ENCODE measurements at regions not wholly inside any gene's neighbourhood (a gene's known extent, or its start where the extent isn't known, plus 50 kb on each side); places are given as distances from the start of the nearest gene placed in this dataset.

- TF ChIP-seq, protein P1, sequence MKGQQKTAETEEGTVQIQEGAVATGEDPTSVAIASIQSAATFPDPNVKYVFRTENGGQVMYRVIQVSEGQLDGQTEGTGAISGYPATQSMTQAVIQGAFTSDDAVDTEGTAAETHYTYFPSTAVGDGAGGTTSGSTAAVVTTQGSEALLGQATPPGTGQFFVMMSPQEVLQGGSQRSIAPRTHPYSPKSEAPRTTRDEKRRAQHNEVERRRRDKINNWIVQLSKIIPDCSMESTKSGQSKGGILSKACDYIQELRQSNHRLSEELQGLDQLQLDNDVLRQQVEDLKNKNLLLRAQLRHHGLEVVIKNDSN (CRISPR knock-in tag; IDR thresholded peaks at IDR 0.05) = no peak
- TF ChIP-seq TP53 (CRISPR knock-in tag; IDR thresholded peaks at IDR 0.05) (no peak), FOXJ3 (CRISPR knock-in tag; IDR thresholded peaks at IDR 0.05; ENCODE audit: borderline replicate concordance) (no peak), NR3C1 (CRISPR knock-in tag; conservative IDR thresholded peaks at IDR 0.05; ENCODE audit: low read depth) (no peak), MAX (CRISPR knock-in tag; IDR thresholded peaks at IDR 0.05) (no peak), FOXK1 (CRISPR knock-in tag; IDR thresholded peaks at IDR 0.05) (no peak)
- TF ChIP-seq, protein P2, sequence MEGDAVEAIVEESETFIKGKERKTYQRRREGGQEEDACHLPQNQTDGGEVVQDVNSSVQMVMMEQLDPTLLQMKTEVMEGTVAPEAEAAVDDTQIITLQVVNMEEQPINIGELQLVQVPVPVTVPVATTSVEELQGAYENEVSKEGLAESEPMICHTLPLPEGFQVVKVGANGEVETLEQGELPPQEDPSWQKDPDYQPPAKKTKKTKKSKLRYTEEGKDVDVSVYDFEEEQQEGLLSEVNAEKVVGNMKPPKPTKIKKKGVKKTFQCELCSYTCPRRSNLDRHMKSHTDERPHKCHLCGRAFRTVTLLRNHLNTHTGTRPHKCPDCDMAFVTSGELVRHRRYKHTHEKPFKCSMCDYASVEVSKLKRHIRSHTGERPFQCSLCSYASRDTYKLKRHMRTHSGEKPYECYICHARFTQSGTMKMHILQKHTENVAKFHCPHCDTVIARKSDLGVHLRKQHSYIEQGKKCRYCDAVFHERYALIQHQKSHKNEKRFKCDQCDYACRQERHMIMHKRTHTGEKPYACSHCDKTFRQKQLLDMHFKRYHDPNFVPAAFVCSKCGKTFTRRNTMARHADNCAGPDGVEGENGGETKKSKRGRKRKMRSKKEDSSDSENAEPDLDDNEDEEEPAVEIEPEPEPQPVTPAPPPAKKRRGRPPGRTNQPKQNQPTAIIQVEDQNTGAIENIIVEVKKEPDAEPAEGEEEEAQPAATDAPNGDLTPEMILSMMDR (IDR thresholded peaks at IDR 0.05) = no peak
These were observed 60.3 kb upstream of the MBNL1 start for GRCh38 chr3:152208439-152208838.
